ENCODE measurements at regions not wholly inside any gene's neighbourhood (a gene's known extent, or its start where the extent isn't known, plus 50 kb on each side); places are given as distances from the start of the nearest gene placed in this dataset.

DNA sequence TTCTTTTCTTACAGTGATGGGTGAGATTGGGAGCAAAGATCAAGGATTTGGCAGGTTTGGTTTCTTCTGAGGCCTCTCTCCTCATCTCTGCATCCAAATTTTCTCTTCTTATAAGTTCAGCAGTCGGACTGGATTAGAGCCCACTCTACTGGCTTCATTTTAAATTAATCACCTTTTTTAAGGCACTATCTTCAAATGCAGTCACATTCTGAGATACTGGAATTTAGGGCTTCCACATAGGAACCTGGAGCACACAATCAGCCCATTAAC is 56.5 kb upstream of the PLSCR4 start:
- Histone ChIP-seq H4K91ac (ENCODE audit: low read depth, low read length) (no peak overlapping the region), H4K8ac (ENCODE audit: low read depth, low read length) (no peak overlapping the region), H3K23ac (ENCODE audit: low read length) (no peak overlapping the region), H4K12ac (ENCODE audit: low read depth, low read length) (no peak overlapping the region), H3K79me2 (ENCODE audit: control insufficient read depth, insufficient read depth, low read length, poor library complexity) (no peaks in the 10 kb centered on the region), H3K4me1 (ENCODE audit: control insufficient read depth in 1 of 2, insufficient read depth in 2 of 2, low read length in 2 of 2) (no peaks in the 10 kb centered on the region), H3K18ac (ENCODE audit: low read length) (no peak overlapping the region), H3K4me2 (ENCODE audit: low read length) (no peak overlapping the region), H3K27ac (ENCODE audit: low read depth, low read length) (no peak overlapping the region), H2BK5ac (ENCODE audit: low read depth, low read length, poor library complexity) (no peak overlapping the region), H2AFZ (ENCODE audit: insufficient read depth, low read length, poor library complexity) (no peak overlapping the region), H3K9ac (ENCODE audit: low read length) (no peak overlapping the region), H3K79me1 (ENCODE audit: low read length) (no peaks in the 10 kb centered on the region), H2AK5ac (ENCODE audit: low read length) (no peak overlapping the region), H3K4ac (ENCODE audit: low read depth, low read length) (no peak overlapping the region), H3K14ac (ENCODE audit: low read length) (no peak overlapping the region), H3K27me3 (ENCODE audit: insufficient read depth, low read length) (no peaks in the 10 kb centered on the region), H3K36me3 (ENCODE audit: control insufficient read depth in 1 of 2, insufficient read depth in 2 of 2, low read length in 2 of 2) (no peaks in the 10 kb centered on the region), H2BK12ac (ENCODE audit: low read length) (no peak overlapping the region), H3K4me3 (ENCODE audit: low read depth, low read length) (no peak overlapping the region), H2BK120ac (ENCODE audit: insufficient read depth, low read length, poor library complexity) (no peak overlapping the region), H3K9me3 (ENCODE audit: insufficient read depth, low read depth, low read length) (no peaks in the 10 kb centered on the region)
- WGBS (ENCODE audit: extremely low coverage, insufficient coverage, insufficient read length) = no CpG with 5 or more reads among the region's 1 CpG
- no peak for DNase-seq

DNA sequence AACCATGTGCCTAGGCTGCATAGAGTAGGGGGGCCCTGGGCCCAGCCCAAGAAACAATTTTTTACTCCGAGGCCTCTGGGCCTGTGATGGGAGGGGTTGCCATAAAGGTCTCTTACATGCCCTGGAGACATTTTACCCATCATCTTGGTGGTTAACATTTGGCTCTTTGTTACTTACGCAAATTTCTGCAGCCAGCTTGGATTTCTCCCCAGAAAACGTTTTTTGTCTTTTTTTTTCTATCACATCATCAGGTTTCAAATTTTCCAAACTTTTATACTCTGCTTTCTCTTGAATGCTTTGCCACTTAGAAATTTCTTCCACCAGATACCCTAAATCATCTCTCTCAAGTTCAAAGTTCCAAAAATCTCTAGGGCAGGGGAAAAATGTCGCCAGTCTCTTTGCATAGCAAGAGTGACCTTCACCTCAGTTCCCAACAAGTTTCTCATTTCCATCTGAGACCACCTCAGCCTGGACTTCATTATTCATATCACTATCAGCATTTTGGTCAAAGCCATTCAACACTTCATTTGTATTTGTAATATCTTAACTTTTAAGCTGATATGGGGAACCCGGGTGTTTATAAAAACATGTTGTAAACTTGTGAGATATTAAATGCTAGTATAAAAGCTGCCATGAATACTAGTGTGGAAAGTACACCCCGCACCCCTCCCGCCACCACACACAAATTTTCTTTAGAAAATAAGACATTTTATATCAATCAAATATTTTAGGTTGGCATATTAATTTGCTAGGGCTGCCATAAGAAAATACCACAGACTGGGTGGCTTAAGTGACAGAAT is 56.0 kb upstream of the PLSCR4 start:
- Histone ChIP-seq H2BK120ac (ENCODE audit: insufficient read depth, low read length, poor library complexity) (no peak overlapping the region), H2BK5ac (ENCODE audit: low read depth, low read length, poor library complexity) (no peak overlapping the region), H2AFZ (ENCODE audit: insufficient read depth, low read length, poor library complexity) (no peak overlapping the region), H3K9ac (ENCODE audit: low read length) (no peak overlapping the region), H3K36me3 (ENCODE audit: control insufficient read depth in 1 of 2, insufficient read depth in 2 of 2, low read length in 2 of 2) (no peaks in the 10 kb centered on the region), H3K27ac (ENCODE audit: low read depth, low read length) (no peak overlapping the region), H4K91ac (ENCODE audit: low read depth, low read length) (no peak overlapping the region), H3K27me3 (ENCODE audit: insufficient read depth, low read length) (no peaks in the 10 kb centered on the region), H2BK12ac (ENCODE audit: low read length) (no peak overlapping the region), H4K8ac (ENCODE audit: low read depth, low read length) (no peak overlapping the region), H3K23ac (ENCODE audit: low read length) (no peak overlapping the region), H3K4ac (ENCODE audit: low read depth, low read length) (no peak overlapping the region), H3K79me1 (ENCODE audit: low read length) (no peaks in the 10 kb centered on the region), H3K79me2 (ENCODE audit: control insufficient read depth, insufficient read depth, low read length, poor library complexity) (no peaks in the 10 kb centered on the region), H2AK5ac (ENCODE audit: low read length) (no peak overlapping the region), H3K18ac (ENCODE audit: low read length) (no peak overlapping the region), H3K4me2 (ENCODE audit: low read length) (no peak overlapping the region), H4K12ac (ENCODE audit: low read depth, low read length) (no peak overlapping the region), H3K4me1 (ENCODE audit: control insufficient read depth in 1 of 2, insufficient read depth in 2 of 2, low read length in 2 of 2) (no peaks in the 10 kb centered on the region), H3K9me3 (ENCODE audit: insufficient read depth, low read depth, low read length) (no peaks in the 10 kb centered on the region), H3K14ac (ENCODE audit: low read length) (no peak overlapping the region), H3K4me3 (ENCODE audit: low read depth, low read length) (no peak overlapping the region)
- WGBS (ENCODE audit: extremely low coverage, insufficient coverage, insufficient read length) = no CpG with 5 or more reads among the region's 7 CpGs
- DNase-seq = no peak

DNA sequence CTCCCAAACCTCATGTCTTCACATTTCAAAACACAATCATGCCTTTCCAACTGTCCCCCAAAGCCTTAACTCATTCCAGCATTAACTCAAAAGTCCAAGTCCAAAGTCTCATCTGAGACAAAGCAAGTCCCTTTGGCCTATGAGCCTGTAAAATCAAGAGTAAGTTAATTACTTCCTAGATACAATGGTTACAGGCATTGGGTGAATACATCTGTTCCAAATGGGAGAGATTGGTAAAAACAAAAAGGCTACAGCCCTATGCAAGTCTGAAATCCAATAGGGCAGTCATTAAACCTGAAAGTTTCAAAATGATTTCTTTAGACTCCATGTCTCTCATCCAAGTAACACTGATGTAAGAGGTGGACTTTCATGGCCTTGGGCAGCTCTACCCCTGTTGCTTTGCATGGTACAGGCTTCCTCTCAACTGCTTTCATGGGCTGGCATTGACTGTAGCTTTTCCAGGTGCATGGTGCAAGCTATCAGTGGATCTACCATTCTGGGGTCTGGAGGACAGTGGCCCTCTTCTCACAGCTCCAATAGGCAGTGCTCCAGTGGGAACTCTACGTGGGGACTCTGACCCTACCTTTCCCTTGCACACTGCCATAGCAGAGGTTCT is 55.0 kb upstream of the PLSCR4 start:
- Histone ChIP-seq H2AK5ac (ENCODE audit: low read length) (no peak overlapping the region), H3K27me3 (ENCODE audit: insufficient read depth, low read length) (no peaks in the 10 kb centered on the region), H3K79me2 (ENCODE audit: control insufficient read depth, insufficient read depth, low read length, poor library complexity) (no peaks in the 10 kb centered on the region), H3K36me3 (ENCODE audit: control insufficient read depth in 1 of 2, insufficient read depth in 2 of 2, low read length in 2 of 2) (no peaks in the 10 kb centered on the region), H3K23ac (ENCODE audit: low read length) (no peak overlapping the region), H3K79me1 (ENCODE audit: low read length) (no peaks in the 10 kb centered on the region), H3K9ac (ENCODE audit: low read length) (no peak overlapping the region), H3K27ac (ENCODE audit: low read depth, low read length) (no peak overlapping the region), H4K12ac (ENCODE audit: low read depth, low read length) (no peak overlapping the region), H2BK120ac (ENCODE audit: insufficient read depth, low read length, poor library complexity) (no peak overlapping the region), H2BK12ac (ENCODE audit: low read length) (no peak overlapping the region), H3K4me3 (ENCODE audit: low read depth, low read length) (no peak overlapping the region), H3K14ac (ENCODE audit: low read length) (no peak overlapping the region), H2AFZ (ENCODE audit: insufficient read depth, low read length, poor library complexity) (no peak overlapping the region), H3K9me3 (ENCODE audit: insufficient read depth, low read depth, low read length) (no peaks in the 10 kb centered on the region), H2BK5ac (ENCODE audit: low read depth, low read length, poor library complexity) (no peak overlapping the region), H3K18ac (ENCODE audit: low read length) (no peak overlapping the region), H3K4ac (ENCODE audit: low read depth, low read length) (no peak overlapping the region), H3K4me1 (ENCODE audit: control insufficient read depth in 1 of 2, insufficient read depth in 2 of 2, low read length in 2 of 2) (no peaks in the 10 kb centered on the region), H4K8ac (ENCODE audit: low read depth, low read length) (no peak overlapping the region), H3K4me2 (ENCODE audit: low read length) (no peak overlapping the region), H4K91ac (ENCODE audit: low read depth, low read length) (no peak overlapping the region)
- no peak for DNase-seq
- WGBS (ENCODE audit: extremely low coverage, insufficient coverage, insufficient read length) = no CpG with 5 or more reads among the region's 1 CpG

DNA sequence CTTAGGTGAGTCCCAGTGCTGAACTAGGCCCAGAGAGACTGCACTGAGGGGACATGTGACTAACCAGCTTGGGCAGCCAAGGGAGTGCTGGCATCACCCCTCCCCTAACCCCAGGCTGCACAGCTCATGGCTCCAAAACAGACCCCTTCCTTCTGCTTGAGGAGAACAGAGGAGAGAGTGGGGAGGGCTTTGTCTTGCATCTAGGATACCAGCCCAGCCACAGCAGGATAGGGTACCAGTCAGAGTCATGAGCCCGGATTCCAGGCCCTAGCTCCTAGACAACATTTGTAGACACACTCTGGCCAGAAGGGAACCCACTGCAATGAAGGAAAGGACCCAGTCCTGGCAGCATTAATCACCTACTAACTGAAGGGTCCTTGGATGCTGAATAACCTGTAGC is 49.9 kb upstream of the PLSCR4 start:
- Histone ChIP-seq H4K8ac (ENCODE audit: low read depth, low read length) (no peak overlapping the region), H3K4me1 (ENCODE audit: control insufficient read depth in 1 of 2, insufficient read depth in 2 of 2, low read length in 2 of 2) (no peaks in the 10 kb centered on the region), H3K4me3 (ENCODE audit: low read depth, low read length) (no peak overlapping the region), H3K23ac (ENCODE audit: low read length) (no peak overlapping the region), H2BK5ac (ENCODE audit: low read depth, low read length, poor library complexity) (no peak overlapping the region), H3K14ac (ENCODE audit: low read length) (no peak overlapping the region), H3K4ac (ENCODE audit: low read depth, low read length) (no peak overlapping the region), H3K4me2 (ENCODE audit: low read length) (no peak overlapping the region), H3K9me3 (ENCODE audit: insufficient read depth, low read depth, low read length) (no peaks in the 10 kb centered on the region), H3K36me3 (ENCODE audit: control insufficient read depth in 1 of 2, insufficient read depth in 2 of 2, low read length in 2 of 2) (no peaks in the 10 kb centered on the region), H4K91ac (ENCODE audit: low read depth, low read length) (no peak overlapping the region), H2AK5ac (ENCODE audit: low read length) (no peak overlapping the region), H3K27ac (ENCODE audit: low read depth, low read length) (no peak overlapping the region), H3K9ac (ENCODE audit: low read length) (no peak overlapping the region), H3K79me2 (ENCODE audit: control insufficient read depth, insufficient read depth, low read length, poor library complexity) (no peaks in the 10 kb centered on the region), H2BK120ac (ENCODE audit: insufficient read depth, low read length, poor library complexity) (no peak overlapping the region), H3K79me1 (ENCODE audit: low read length) (no peaks in the 10 kb centered on the region), H2AFZ (ENCODE audit: insufficient read depth, low read length, poor library complexity) (no peak overlapping the region), H3K18ac (ENCODE audit: low read length) (no peak overlapping the region), H3K27me3 (ENCODE audit: insufficient read depth, low read length) (no peaks in the 10 kb centered on the region), H4K12ac (ENCODE audit: low read depth, low read length) (no peak overlapping the region), H2BK12ac (ENCODE audit: low read length) (no peak overlapping the region)
- no CpG with 5 or more reads among the region's 1 CpG for WGBS (ENCODE audit: extremely low coverage, insufficient coverage, insufficient read length)
- DNase-seq = no peak
